ENCODE measurements at regions not wholly inside any gene's neighbourhood (a gene's known extent, or its start where the extent isn't known, plus 50 kb on each side); places are given as distances from the start of the nearest gene placed in this dataset.

DNA sequence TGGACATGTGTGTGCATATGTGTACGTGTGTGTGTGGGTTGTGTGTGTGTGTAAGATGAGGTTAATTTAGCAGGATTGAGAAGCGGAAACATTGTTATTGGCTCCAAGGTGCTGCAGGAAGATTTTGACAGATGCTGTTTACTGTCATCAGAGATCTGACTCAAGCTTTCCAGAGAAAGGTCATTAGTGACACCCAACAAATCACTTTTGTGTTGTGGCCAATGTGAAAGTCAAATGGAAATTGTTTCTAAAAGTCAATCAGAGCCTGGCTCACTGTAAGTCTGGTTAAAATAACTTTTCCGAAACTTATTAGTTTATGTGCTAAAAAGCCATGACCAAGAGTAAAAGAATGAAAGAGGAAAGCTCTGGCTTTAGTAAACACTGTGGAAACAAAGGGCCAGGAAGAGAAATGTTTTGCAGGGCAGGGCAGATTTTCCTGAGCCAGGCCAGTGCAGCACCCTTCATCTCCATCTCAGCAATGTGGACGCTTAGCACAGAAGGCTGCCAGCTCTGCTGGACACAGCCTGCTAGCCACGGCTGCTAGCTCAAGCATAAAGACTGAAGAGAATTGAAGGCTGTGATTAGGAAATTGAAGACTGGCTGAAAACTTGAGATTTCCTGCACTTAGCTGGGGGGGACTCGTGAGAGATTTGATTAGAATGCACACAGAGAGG, 235.8 kb downstream of the NEDD1 start:
- H3K4me3 ChIP-seq, result no peak overlapping the region
- H3K9me2 ChIP-seq (replicated peaks; ENCODE audit: insufficient read depth), result no peaks in the 10 kb centered on the region
- no peak overlapping the region for H3K27ac ChIP-seq
- no peak for DNase-seq (ENCODE audit: low spot score)
- no peaks in the 10 kb centered on the region for H3K4me1 ChIP-seq (ENCODE audit: insufficient read depth)
- 50% methylated on average over 6 of the region's 6 CpGs for WGBS (ENCODE audit: low lambda C conversion rate, missing lambda C conversion rate)
- no peaks in the 10 kb centered on the region for H4K20me1 ChIP-seq (ENCODE audit: insufficient read depth, poor library complexity, severe bottlenecking)
- no peaks in the 10 kb centered on the region for H3K79me2 ChIP-seq
- no peak overlapping the region for H2AFZ ChIP-seq
- no peaks in the 10 kb centered on the region for H3K36me3 ChIP-seq (replicated peaks; ENCODE audit: insufficient read depth, low read depth)
- H3K27me3 ChIP-seq, result no peaks in the 10 kb centered on the region
- H3K9me3 ChIP-seq (ENCODE audit: low read depth), result no peaks in the 10 kb centered on the region
- H3K4me2 ChIP-seq, result no peak overlapping the region
- TF ChIP-seq EZH2phosphoT487 (IDR thresholded peaks at IDR 0.05; ENCODE audit: low read depth, severe bottlenecking, unreplicated experiment) (no peak), EZH2 (IDR thresholded peaks at IDR 0.05; ENCODE audit: borderline replicate concordance) (no peak)
- TF ChIP-seq, protein P1, sequence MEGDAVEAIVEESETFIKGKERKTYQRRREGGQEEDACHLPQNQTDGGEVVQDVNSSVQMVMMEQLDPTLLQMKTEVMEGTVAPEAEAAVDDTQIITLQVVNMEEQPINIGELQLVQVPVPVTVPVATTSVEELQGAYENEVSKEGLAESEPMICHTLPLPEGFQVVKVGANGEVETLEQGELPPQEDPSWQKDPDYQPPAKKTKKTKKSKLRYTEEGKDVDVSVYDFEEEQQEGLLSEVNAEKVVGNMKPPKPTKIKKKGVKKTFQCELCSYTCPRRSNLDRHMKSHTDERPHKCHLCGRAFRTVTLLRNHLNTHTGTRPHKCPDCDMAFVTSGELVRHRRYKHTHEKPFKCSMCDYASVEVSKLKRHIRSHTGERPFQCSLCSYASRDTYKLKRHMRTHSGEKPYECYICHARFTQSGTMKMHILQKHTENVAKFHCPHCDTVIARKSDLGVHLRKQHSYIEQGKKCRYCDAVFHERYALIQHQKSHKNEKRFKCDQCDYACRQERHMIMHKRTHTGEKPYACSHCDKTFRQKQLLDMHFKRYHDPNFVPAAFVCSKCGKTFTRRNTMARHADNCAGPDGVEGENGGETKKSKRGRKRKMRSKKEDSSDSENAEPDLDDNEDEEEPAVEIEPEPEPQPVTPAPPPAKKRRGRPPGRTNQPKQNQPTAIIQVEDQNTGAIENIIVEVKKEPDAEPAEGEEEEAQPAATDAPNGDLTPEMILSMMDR (IDR thresholded peaks at IDR 0.05; ENCODE audit: poor library complexity), result no peak

DNA sequence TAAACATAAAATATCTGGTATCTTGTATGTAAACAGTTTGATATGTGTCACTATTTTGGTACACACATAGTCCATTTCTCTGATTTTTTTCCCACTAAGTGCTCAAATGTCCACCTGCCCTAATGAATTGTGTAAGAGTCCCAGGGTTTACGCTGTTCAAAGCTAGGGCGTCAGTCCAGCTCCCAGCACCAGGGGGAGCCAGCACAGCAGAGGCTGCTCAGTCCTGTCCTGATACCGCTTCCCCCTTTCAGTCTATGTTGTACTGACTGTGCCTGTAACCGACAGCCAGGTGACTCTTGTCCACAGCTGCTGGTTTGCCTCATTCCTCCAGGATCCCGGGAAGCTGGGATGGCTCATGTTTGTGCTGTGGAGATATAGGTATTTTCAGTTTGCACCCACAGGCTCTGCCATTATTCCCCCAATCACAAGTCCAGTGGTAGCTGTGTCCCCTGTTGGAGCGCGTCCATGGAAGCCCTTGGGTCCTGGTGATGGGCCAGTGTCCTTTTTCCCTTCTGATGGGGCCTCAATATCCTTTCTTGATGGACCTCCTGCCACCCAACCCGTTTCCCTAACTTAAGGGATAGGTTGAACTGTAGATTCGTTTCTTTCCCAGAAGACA, 242.0 kb downstream of the NEDD1 start:
- Histone ChIP-seq H3K4me1 (ENCODE audit: insufficient read depth) (no peaks in the 10 kb centered on the region), H3K27ac (no peak overlapping the region), H3K9me3 (ENCODE audit: low read depth) (no peaks in the 10 kb centered on the region), H3K4me3 (no peak overlapping the region), H3K79me2 (no peaks in the 10 kb centered on the region), H3K36me3 (replicated peaks; ENCODE audit: insufficient read depth, low read depth) (no peaks in the 10 kb centered on the region), H3K9me2 (replicated peaks; ENCODE audit: insufficient read depth) (no peaks in the 10 kb centered on the region), H4K20me1 (ENCODE audit: insufficient read depth, poor library complexity, severe bottlenecking) (no peaks in the 10 kb centered on the region), H3K4me2 (no peak overlapping the region), H2AFZ (no peak overlapping the region), H3K27me3 (no peaks in the 10 kb centered on the region)
- 64% methylated on average over 9 of the region's 9 CpGs for WGBS (ENCODE audit: low lambda C conversion rate, missing lambda C conversion rate)
- TF ChIP-seq EZH2phosphoT487 (IDR thresholded peaks at IDR 0.05; ENCODE audit: low read depth, severe bottlenecking, unreplicated experiment), result no peak
- TF ChIP-seq, protein P1 (IDR thresholded peaks at IDR 0.05; ENCODE audit: poor library complexity), result peak; percentile 72
- DNase-seq (ENCODE audit: low spot score), result peak; percentile 85

DNA sequence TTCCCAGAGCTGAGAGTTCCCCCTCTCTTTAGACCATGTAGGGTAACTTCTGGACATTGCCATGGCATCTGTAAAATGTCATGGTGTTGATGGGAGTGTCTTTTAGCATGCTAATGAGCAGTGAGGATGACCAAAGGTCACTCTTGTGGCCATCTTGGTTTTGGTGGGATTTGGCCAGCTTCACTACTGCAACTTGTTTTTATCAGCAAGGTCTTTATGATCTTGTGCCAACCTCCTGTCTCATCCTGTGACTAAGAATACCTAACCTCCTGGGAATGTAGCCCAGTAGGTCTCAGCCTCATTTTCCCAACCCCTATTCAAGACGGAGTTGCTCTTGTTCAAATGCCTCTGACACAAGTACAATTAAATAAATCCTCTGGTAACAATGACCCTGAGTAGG, 244.4 kb downstream of the NEDD1 start:
- no peaks in the 10 kb centered on the region for H3K9me3 ChIP-seq (ENCODE audit: low read depth)
- 90% methylated on average over 1 of the region's 1 CpG for WGBS (ENCODE audit: low lambda C conversion rate, missing lambda C conversion rate)

More for the DNA sequence above, 244.4 kb downstream of the NEDD1 start:
- Histone ChIP-seq H3K4me2 (no peak overlapping the region), H3K4me1 (ENCODE audit: insufficient read depth) (no peaks in the 10 kb centered on the region), H4K20me1 (ENCODE audit: insufficient read depth, poor library complexity, severe bottlenecking) (no peaks in the 10 kb centered on the region), H2AFZ (no peak overlapping the region), H3K36me3 (replicated peaks; ENCODE audit: insufficient read depth, low read depth) (no peaks in the 10 kb centered on the region), H3K79me2 (no peaks in the 10 kb centered on the region), H3K27me3 (no peaks in the 10 kb centered on the region), H3K4me3 (no peak overlapping the region), H3K27ac (no peak overlapping the region), H3K9me2 (replicated peaks; ENCODE audit: insufficient read depth) (no peaks in the 10 kb centered on the region)
- no peak for DNase-seq (ENCODE audit: low spot score)
- no peak for TF ChIP-seq EZH2phosphoT487 (IDR thresholded peaks at IDR 0.05; ENCODE audit: low read depth, severe bottlenecking, unreplicated experiment)
- TF ChIP-seq, protein P1 (IDR thresholded peaks at IDR 0.05; ENCODE audit: poor library complexity), result no peak
- no peak for TF ChIP-seq EZH2 (IDR thresholded peaks at IDR 0.05; ENCODE audit: borderline replicate concordance)
